SK-N-SH (cell line): ENCODE measurements at regions not wholly inside any gene's neighbourhood (a gene's known extent, or its start where the extent isn't known, plus 50 kb on each side); places are given as distances from the start of the nearest gene placed in this dataset.

Source experiments
- CTCF ChIA-PET: fragments of 300-600, 350-600 bp; formaldehyde crosslinking; extraction: SDS; loops from one replicate; lab custom pipeline; 2021; lab: Yijun Ruan, JAX
- POLR2A ChIA-PET: fragments of 350-600 bp; sonication (Branson Sonifier 250); formaldehyde crosslinking; extraction: SDS; loops from one replicate; lab custom pipeline; 2020; ENCODE audit warnings: antibody characterized with exemption, inconsistent platforms; lab: Yijun Ruan, JAX
- DNase-seq: peaks from one replicate; pipeline ENCODE4 v3.0.0; 2012
- H2AFZ ChIP-seq: fragments of 200-600 bp; sonication (generic); 2 replicates; pipeline ENCODE4 v1.8.1; 2016; ENCODE audit warnings: antibody characterized with exemption, mild to moderate bottlenecking, low read depth
- H3F3A ChIP-seq: fragments of 200-600 bp; sonication (generic); replicated peaks from 2 replicates; pipeline ENCODE3; 2016; ENCODE audit warnings: antibody characterized with exemption, mild to moderate bottlenecking; ENCODE audit not compliant: insufficient read depth
- H3K27ac ChIP-seq, 2 experiments: fragments of 200-500 bp in 1 of 2; fragments of 200-600 bp in 1 of 2; sonication (Bioruptor generic) in 1 of 2; sonication (generic), shearing (Covaris generic) in 1 of 2; 2 replicates each; pipeline versions ENCODE4 v1.5.1 to v1.6.1; 2014 to 2016; ENCODE audit warnings: low read depth in 2 of 2, inconsistent platforms in 1 of 2, low read length in 1 of 2, mild to moderate bottlenecking in 1 of 2, mixed read lengths in 1 of 2
- H3K27me3 ChIP-seq: fragments of 200-600 bp; sonication (generic), shearing (Covaris generic); 2 replicates; pipeline ENCODE4 v1.6.1; 2016; ENCODE audit warnings: mixed run types; ENCODE audit not compliant: insufficient read depth
- H3K36me3 ChIP-seq, 2 experiments: fragments of 200-500 bp in 1 of 2; fragments of 200-600 bp in 1 of 2; sonication (Bioruptor generic) in 1 of 2; sonication (generic) in 1 of 2; replicated peaks in 1 of 2; 2 replicates each; pipeline versions ENCODE3 to v1.5.1; 2014 to 2016; ENCODE audit warnings: low read length in 1 of 2, mild to moderate bottlenecking in 1 of 2; ENCODE audit not compliant: insufficient read depth in 2 of 2, control insufficient read depth in 1 of 2
- H3K4me1 ChIP-seq, 2 experiments: fragments of 200-500 bp in 1 of 2; fragments of 200-600 bp in 1 of 2; sonication (Bioruptor generic) in 1 of 2; sonication (generic), shearing (Covaris generic) in 1 of 2; 2 replicates each; pipeline versions ENCODE4 v1.5.1 to v1.6.1; 2014 to 2016; ENCODE audit warnings: low read depth in 1 of 2, low read length in 1 of 2, mixed run types in 1 of 2; ENCODE audit not compliant: insufficient read depth in 2 of 2, control insufficient read depth in 1 of 2
- H3K4me2 ChIP-seq: fragments of 200-600 bp; sonication (generic), shearing (Covaris generic); 2 replicates; pipeline ENCODE4 v1.6.1; 2017; ENCODE audit warnings: mixed run types
- H3K4me3 ChIP-seq, 2 experiments: fragments of 200-500 bp in 1 of 2; fragments of 200-600 bp in 1 of 2; sonication (Bioruptor generic) in 1 of 2; sonication (generic), shearing (Covaris generic) in 1 of 2; 2 replicates each; pipeline versions ENCODE4 v1.5.1 to v1.8.1; 2014 to 2016; ENCODE audit warnings: low read depth in 2 of 2, inconsistent platforms in 1 of 2, low read length in 1 of 2, mild to moderate bottlenecking in 1 of 2, mixed read lengths in 1 of 2, moderate library complexity in 1 of 2
- H3K79me2 ChIP-seq: fragments of 200-600 bp; sonication (generic); 2 replicates; pipeline ENCODE4 v1.8.1; 2017; ENCODE audit warnings: mild to moderate bottlenecking; ENCODE audit not compliant: insufficient read depth
- H3K9ac ChIP-seq: fragments of 200-600 bp; sonication (generic); 2 replicates; pipeline ENCODE4 v1.6.1; 2017; ENCODE audit warnings: mixed run types
- H3K9me2 ChIP-seq: fragments of 200-600 bp; sonication (generic); 2 replicates; pipeline ENCODE4 v1.6.1; 2017; ENCODE audit warnings: mixed run types
- H3K9me3 ChIP-seq: fragments of 200-600 bp; sonication (generic); 2 replicates; pipeline ENCODE4 v1.6.1; 2017; ENCODE audit warnings: mixed run types, mild to moderate bottlenecking, moderate library complexity
- H4K20me1 ChIP-seq: fragments of 200-600 bp; sonication (generic); 2 replicates; pipeline ENCODE4 v1.6.1; 2017; ENCODE audit warnings: mild to moderate bottlenecking, mixed run types; ENCODE audit not compliant: insufficient read depth
- CHD2 ChIP-seq: fragments of 150-350 bp; IDR thresholded peaks from 2 replicates; pipeline ENCODE4 v1.6.1; 2018; ENCODE audit warnings: low read length; ENCODE audit not compliant: partially characterized antibody
- EP300 ChIP-seq, 2 experiments: IDR thresholded peaks; 2 replicates each; pipeline versions ENCODE4 v1.4.0 to v1.6.1; 2012; ENCODE audit warnings: borderline replicate concordance in 1 of 2, low read depth in 1 of 2, low read length in 1 of 2
- EZH2phosphoT487 ChIP-seq: fragments of 200-600 bp; sonication (generic); IDR thresholded peaks from 2 replicates; pipeline ENCODE4 v1.6.1; 2017; ENCODE audit warnings: low read depth, mixed run types, mild to moderate bottlenecking, antibody characterized with exemption, moderate library complexity, borderline replicate concordance
- FOSL2 ChIP-seq: IDR thresholded peaks from 2 replicates; pipeline ENCODE4 v1.4.0; 2012; ENCODE audit warnings: low read depth, mild to moderate bottlenecking, moderate library complexity, borderline replicate concordance
- GATA2 ChIP-seq: sonication (generic); formaldehyde crosslinking; IDR thresholded peaks from 2 replicates; pipeline ENCODE4 v1.5.0; 2020; ENCODE audit warnings: mild to moderate bottlenecking, missing genetic modification reagents
- MEF2A ChIP-seq: IDR thresholded peaks from 2 replicates; pipeline ENCODE4 v1.4.0; 2012; ENCODE audit warnings: low read depth, borderline replicate concordance
- MXI1 ChIP-seq: IDR thresholded peaks from 2 replicates; pipeline ENCODE4 v1.6.1; 2012; ENCODE audit warnings: mild to moderate bottlenecking, low read depth, low read length, improper control_type of control experiment
- POLR2AphosphoS5 ChIP-seq: IDR thresholded peaks from 2 replicates; pipeline ENCODE4 v1.6.1; 2012; ENCODE audit warnings: low read depth, low read length
- RAD21 ChIP-seq: IDR thresholded peaks from 2 replicates; pipeline ENCODE4 v1.6.1; 2012; ENCODE audit warnings: mild to moderate bottlenecking, low read length
- RCOR1 ChIP-seq: fragments of 150-350 bp; IDR thresholded peaks from 2 replicates; pipeline ENCODE4 v1.6.1; 2017; ENCODE audit warnings: antibody characterized with exemption, low read length
- RXRA ChIP-seq: IDR thresholded peaks from 2 replicates; pipeline ENCODE4 v1.4.0; 2012; ENCODE audit warnings: low read depth, mild to moderate bottlenecking, borderline replicate concordance
- TCF12 ChIP-seq: IDR thresholded peaks from 2 replicates; pipeline ENCODE4 v1.4.0; 2012
- TEAD4 ChIP-seq: IDR thresholded peaks from 2 replicates; pipeline ENCODE4 v1.4.0; 2012; ENCODE audit warnings: mild to moderate bottlenecking, borderline replicate concordance; ENCODE audit not compliant: insufficient read depth
- WGBS: methylation state at CpG from one replicate; pipeline ENCODE4 v1.1.6; 2017; ENCODE audit warnings: low lambda C conversion rate; 5-methylcytosine and 5-hydroxymethylcytosine counted together
- TF ChIP-seq, protein P1 (sequence below): IDR thresholded peaks from 2 replicates; pipeline ENCODE4 v1.6.1; 2012; ENCODE audit warnings: mild to moderate bottlenecking, low read depth, low read length, moderate library complexity

DNA sequence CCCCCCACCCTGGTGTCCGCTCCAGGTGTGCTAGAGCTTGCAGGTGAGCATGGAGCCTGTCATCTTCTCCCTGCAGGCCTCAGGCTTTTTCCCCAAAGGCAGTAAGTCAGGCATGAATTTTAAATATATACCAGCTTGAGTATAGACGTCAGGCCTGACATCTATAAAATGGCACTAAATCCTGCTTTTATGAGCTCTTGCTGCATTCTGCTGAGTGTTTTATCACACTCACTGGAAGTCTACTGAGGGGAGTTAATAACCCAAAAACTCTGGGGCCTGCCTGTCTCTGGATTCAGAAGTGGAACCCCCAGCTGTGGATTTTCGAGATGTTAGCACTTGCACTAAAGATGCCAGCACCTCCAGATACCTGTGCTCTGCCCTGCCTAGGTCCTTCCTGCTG lies 133.4 kb upstream of the TOP1 start:
- Histone ChIP-seq H3K36me3 (no peaks in the 10 kb centered on the region), H4K20me1 (no peaks in the 10 kb centered on the region), H3K4me3 (no peak overlapping the region), H3K9ac (no peak overlapping the region), H3K4me2 (no peak overlapping the region), H3K4me1 (peaks cover 0 to 18% of the 10 kb centered on the region in 2 experiments; a peak in 2 of 4 replicates), H3K27ac (no peak overlapping the region), H2AFZ (no peak overlapping the region), H3K9me3 (no peaks in the 10 kb centered on the region), H3K9me2 (no peaks in the 10 kb centered on the region), H3K79me2 (no peaks in the 10 kb centered on the region), H3K27me3 (0 out of 2 replicates have a peak, but pooled peaks cover 3% of the 10 kb centered on the region), H3F3A (no peaks in the 10 kb centered on the region)
- 23% methylated on average over 2 of the region's 3 CpGs for WGBS
- ChIA-PET CTCF (interaction anchor here (1.3 to 6.0 kb wide), 3 partner anchors 20 to 67 kb away, joined by 3 to 36 read pairs (median 10); no protein-coding TSS in a partner anchor), POLR2A (no interaction called here)
- TF ChIP-seq RAD21 (no peak), TCF12 (no peak), TEAD4 (no peak), EZH2phosphoT487 (no peak), RCOR1 (no peak), MEF2A (no peak), POLR2AphosphoS5 (no peak)
- TF ChIP-seq, protein P1, sequence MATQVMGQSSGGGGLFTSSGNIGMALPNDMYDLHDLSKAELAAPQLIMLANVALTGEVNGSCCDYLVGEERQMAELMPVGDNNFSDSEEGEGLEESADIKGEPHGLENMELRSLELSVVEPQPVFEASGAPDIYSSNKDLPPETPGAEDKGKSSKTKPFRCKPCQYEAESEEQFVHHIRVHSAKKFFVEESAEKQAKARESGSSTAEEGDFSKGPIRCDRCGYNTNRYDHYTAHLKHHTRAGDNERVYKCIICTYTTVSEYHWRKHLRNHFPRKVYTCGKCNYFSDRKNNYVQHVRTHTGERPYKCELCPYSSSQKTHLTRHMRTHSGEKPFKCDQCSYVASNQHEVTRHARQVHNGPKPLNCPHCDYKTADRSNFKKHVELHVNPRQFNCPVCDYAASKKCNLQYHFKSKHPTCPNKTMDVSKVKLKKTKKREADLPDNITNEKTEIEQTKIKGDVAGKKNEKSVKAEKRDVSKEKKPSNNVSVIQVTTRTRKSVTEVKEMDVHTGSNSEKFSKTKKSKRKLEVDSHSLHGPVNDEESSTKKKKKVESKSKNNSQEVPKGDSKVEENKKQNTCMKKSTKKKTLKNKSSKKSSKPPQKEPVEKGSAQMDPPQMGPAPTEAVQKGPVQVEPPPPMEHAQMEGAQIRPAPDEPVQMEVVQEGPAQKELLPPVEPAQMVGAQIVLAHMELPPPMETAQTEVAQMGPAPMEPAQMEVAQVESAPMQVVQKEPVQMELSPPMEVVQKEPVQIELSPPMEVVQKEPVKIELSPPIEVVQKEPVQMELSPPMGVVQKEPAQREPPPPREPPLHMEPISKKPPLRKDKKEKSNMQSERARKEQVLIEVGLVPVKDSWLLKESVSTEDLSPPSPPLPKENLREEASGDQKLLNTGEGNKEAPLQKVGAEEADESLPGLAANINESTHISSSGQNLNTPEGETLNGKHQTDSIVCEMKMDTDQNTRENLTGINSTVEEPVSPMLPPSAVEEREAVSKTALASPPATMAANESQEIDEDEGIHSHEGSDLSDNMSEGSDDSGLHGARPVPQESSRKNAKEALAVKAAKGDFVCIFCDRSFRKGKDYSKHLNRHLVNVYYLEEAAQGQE, result no peak
- DNase-seq, result no peak

DNA sequence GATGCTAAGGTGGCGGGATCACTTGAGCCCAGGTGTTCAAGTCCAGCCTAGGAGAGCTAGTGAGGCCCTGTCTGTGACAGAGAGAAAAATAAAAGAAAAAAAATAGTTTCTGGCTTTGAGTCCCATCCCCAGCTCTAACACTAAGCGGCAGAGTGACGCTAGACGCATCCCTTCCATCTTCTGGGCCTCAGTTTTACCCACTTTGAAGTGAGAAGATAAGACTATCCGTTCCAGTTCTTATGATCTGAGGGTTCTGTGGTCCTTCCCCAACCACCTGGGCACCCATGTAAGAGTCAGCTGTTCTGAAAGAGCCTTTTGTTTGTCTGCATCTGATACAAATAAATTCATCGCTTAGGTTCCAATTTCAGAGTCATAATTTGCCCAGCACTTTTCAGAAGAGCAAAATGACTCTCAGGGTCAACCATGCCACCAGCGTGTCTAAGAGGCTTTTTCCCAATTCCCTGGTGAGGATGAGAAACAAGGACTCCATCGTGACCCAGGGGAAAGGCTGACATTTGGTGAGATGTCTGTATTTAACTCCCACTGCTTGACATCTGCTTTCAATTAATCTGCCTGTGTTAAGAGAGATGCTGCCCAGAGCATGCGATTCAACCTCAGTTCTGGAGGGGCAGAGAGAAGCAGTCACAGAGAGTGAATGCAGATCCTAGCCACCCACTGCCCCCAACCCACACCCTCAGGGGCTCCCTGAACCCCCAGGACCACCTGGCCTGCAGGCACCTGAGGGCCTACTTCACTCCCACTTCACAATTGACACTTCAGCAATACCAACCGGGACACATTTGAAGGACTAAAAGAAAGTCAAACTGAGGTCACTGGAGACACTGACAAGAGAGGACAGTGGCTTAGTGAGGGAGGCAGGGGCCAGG lies 131.6 kb upstream of the TOP1 start:
- H3F3A ChIP-seq, result no peaks in the 10 kb centered on the region
- TF ChIP-seq CHD2 (peak; percentile 70), RCOR1 (peak; percentile 68; the same call in 1 of the 2 replicates), TCF12 (peak; percentile 85), FOSL2 (no peak), RXRA (no peak), EP300 (IDR thresholded peaks at IDR 0.05; ENCODE audit: borderline replicate concordance in 1 of 2, low read depth in 1 of 2, low read length in 1 of 2) (peak in 1 of 2 experiments; percentile 72; a peak in 1 of 4 replicates), MXI1 (peak; percentile 62), GATA2 (peak; percentile 36; the same call in 1 of the 2 replicates)
- TF ChIP-seq, all 33 proteins: peak for 6
- H3K27me3 ChIP-seq, result 0 out of 2 replicates have a peak, but pooled peaks cover 3% of the 10 kb centered on the region
- no peaks in the 10 kb centered on the region for H3K36me3 ChIP-seq
- ChIA-PET POLR2A (interaction anchor here (1.0 kb wide), 1 partner anchor 17 kb away, joined by 3 read pairs; no protein-coding TSS in a partner anchor), CTCF (interaction anchor here (6.0 kb wide), 1 partner anchor 49 kb away, joined by 36 read pairs; no protein-coding TSS in a partner anchor)
- no peak overlapping the region for H3K4me2 ChIP-seq
- no peaks in the 10 kb centered on the region for H3K9me3 ChIP-seq
- H3K4me1 ChIP-seq, result peaks cover 0 to 18% of the 10 kb centered on the region in 2 experiments; a peak in 2 of 4 replicates
- 34% methylated on average over 10 of the region's 10 CpGs for WGBS
- peak overlapping the region in 1 of 2 experiments; percentile 90; a peak in 2 of 4 replicates for H3K27ac ChIP-seq
- no peak overlapping the region for H3K4me3 ChIP-seq
- H3K9ac ChIP-seq, result no peak overlapping the region
- no peak overlapping the region for H2AFZ ChIP-seq
- no peaks in the 10 kb centered on the region for H3K9me2 ChIP-seq
- no peaks in the 10 kb centered on the region for H3K79me2 ChIP-seq
- peak; percentile 80 for DNase-seq
- H4K20me1 ChIP-seq, result no peaks in the 10 kb centered on the region
